ENCODE measurements at regions not wholly inside any gene's neighbourhood (a gene's known extent, or its start where the extent isn't known, plus 50 kb on each side); places are given as distances from the start of the nearest gene placed in this dataset.

- Histone ChIP-seq H4K20me1 (ENCODE audit: insufficient read depth) (no peaks in the 10 kb centered on the region), H2AFZ (ENCODE audit: low read depth) (no peak overlapping the region), H3K36me3 (replicated peaks in 1 of 2; ENCODE audit: control insufficient read depth in 1 of 2, insufficient read depth in 2 of 2, low read length in 1 of 2) (no peaks in the 10 kb centered on the region), H3K4me2 (no peak overlapping the region), H3K27me3 (ENCODE audit: insufficient read depth) (no peaks in the 10 kb centered on the region), H3K9me3 (0 out of 2 replicates have a peak, but pooled peaks cover 5% of the 10 kb centered on the region), H3K27ac (ENCODE audit: low read depth in 2 of 2, low read length in 1 of 2) (no peak overlapping the region), H3F3A (replicated peaks; ENCODE audit: insufficient read depth) (no peaks in the 10 kb centered on the region), H3K4me3 (ENCODE audit: low read depth in 2 of 2, low read length in 1 of 2) (no peak overlapping the region), H3K4me1 (ENCODE audit: control insufficient read depth in 1 of 2, insufficient read depth in 2 of 2, low read depth in 1 of 2, low read length in 1 of 2) (peaks cover 0 to 2% of the 10 kb centered on the region in 2 experiments; a peak in 1 of 4 replicates), H3K9me2 (no peaks in the 10 kb centered on the region), H3K9ac (no peak overlapping the region), H3K79me2 (ENCODE audit: insufficient read depth) (no peaks in the 10 kb centered on the region)
- CTCF ChIA-PET, result interaction anchor here (1.0 to 1.1 kb wide), 2 partner anchors 9 to 110 kb away, joined by 3 to 5 read pairs; no protein-coding TSS in a partner anchor
- POLR2A ChIA-PET, result no interaction called here
- DNase-seq, result no peak
- WGBS (ENCODE audit: low lambda C conversion rate), result 58% methylated on average over 8 of the region's 8 CpGs
- no peak for TF ChIP-seq YY1 (IDR thresholded peaks at IDR 0.05; ENCODE audit: low read depth)
- TF ChIP-seq USF1 (IDR thresholded peaks at IDR 0.05; ENCODE audit: borderline replicate concordance, low read depth), result no peak
- TF ChIP-seq SMC3 (IDR thresholded peaks at IDR 0.05; ENCODE audit: low read depth, low read length), result no peak
- no peak for TF ChIP-seq ZBTB33 (IDR thresholded peaks at IDR 0.05; ENCODE audit: borderline replicate concordance, low read depth)
- TF ChIP-seq RFX5 (IDR thresholded peaks at IDR 0.05; ENCODE audit: low read length), result no peak
- no peak for TF ChIP-seq RCOR1 (IDR thresholded peaks at IDR 0.05; ENCODE audit: low read length)
- TF ChIP-seq TEAD4 (IDR thresholded peaks at IDR 0.05; ENCODE audit: borderline replicate concordance, insufficient read depth), result no peak
- TF ChIP-seq CTCF (IDR thresholded peaks at IDR 0.05), result no peak
- TF ChIP-seq GATA2 (CRISPR knock-in tag; IDR thresholded peaks at IDR 0.05), result no peak
- no peak for TF ChIP-seq EZH2phosphoT487 (IDR thresholded peaks at IDR 0.05; ENCODE audit: borderline replicate concordance, low read depth)
- no peak for TF ChIP-seq FOXM1 (IDR thresholded peaks at IDR 0.05; ENCODE audit: low read depth)
- no peak for TF ChIP-seq USF2 (IDR thresholded peaks at IDR 0.05; ENCODE audit: borderline replicate concordance, low read depth, low read length)
- no peak for TF ChIP-seq MXI1 (IDR thresholded peaks at IDR 0.05; ENCODE audit: low read depth, low read length)
- no peak for TF ChIP-seq REST (IDR thresholded peaks at IDR 0.05; ENCODE audit: low read depth, low read length)
- TF ChIP-seq NFIC (IDR thresholded peaks at IDR 0.05; ENCODE audit: borderline replicate concordance), result no peak
- no peak for TF ChIP-seq MAX (IDR thresholded peaks at IDR 0.05; ENCODE audit: low read depth)
- no peak for TF ChIP-seq JUND (IDR thresholded peaks at IDR 0.05)
- TF ChIP-seq NRF1 (IDR thresholded peaks at IDR 0.05; ENCODE audit: low read depth, low read length), result no peak
- no peak for TF ChIP-seq PBX3 (IDR thresholded peaks at IDR 0.05)
Observed at GRCh38 chr2:824954-825353, 125.7 kb upstream of the SNTG2 start.
